ENCODE measurements at regions not wholly inside any gene's neighbourhood (a gene's known extent, or its start where the extent isn't known, plus 50 kb on each side); places are given as distances from the start of the nearest gene placed in this dataset.
A peak's percentile ranks its signal among the peaks of the same experiment; 100 is the strongest.

GRCh38 chr11:39910087-39910486, 1549.4 kb downstream of the LRRC4C start:
- ChIA-PET POLR2A (no interaction called here), CTCF (no interaction called here)
- no peaks in the 10 kb centered on the region for H3K36me3 ChIP-seq (ENCODE audit: control insufficient read depth in 4 of 4, insufficient read depth in 4 of 4, low read length in 3 of 4)
- no peak overlapping the region for H3K4me3 ChIP-seq (ENCODE audit: control insufficient read depth in 1 of 7, extremely low read depth in 1 of 7, insufficient read depth in 4 of 7, low read depth in 2 of 7, low read length in 6 of 7)
- peak in 1 of 3 donors; percentile 6 for DNase-seq
- no peaks in the 10 kb centered on the region for H3K27me3 ChIP-seq (replicated peaks in 2 of 5; ENCODE audit: control insufficient read depth in 4 of 5, insufficient read depth in 5 of 5, low read length in 4 of 5)
- H3K9me3 ChIP-seq (ENCODE audit: control extremely low read depth in 1 of 5, control insufficient read depth in 4 of 5, insufficient read depth in 2 of 5, low read depth in 1 of 5, low read length in 4 of 5), result peaks cover 0 to 2% (median 0%) of the 10 kb centered on the region in 5 experiments
- no peak overlapping the region for H3K27ac ChIP-seq (ENCODE audit: insufficient read depth in 1 of 2, low read depth in 1 of 2, low read length in 2 of 2, poor library complexity in 1 of 2, severe bottlenecking in 2 of 2)
- peaks cover 0 to 10% (median 6%) of the 10 kb centered on the region in 4 experiments for H3K4me1 ChIP-seq (ENCODE audit: control extremely low read depth in 1 of 4, control insufficient read depth in 4 of 4, insufficient read depth in 4 of 4, low read length in 3 of 4)

- no CpG with 5 or more reads among the region's 3 CpGs for whole genome bisulfite sequencing (ENCODE audit: insufficient coverage)
- POLR2A ChIA-PET, result no interaction called here
These were observed 1598.5 kb downstream of the LRRC4C start for GRCh38 chr11:39860931-39861330.

GRCh38 chr11:39817241-39817640, 1642.2 kb downstream of the LRRC4C start:
- DNase-seq, result no peak
- CTCF ChIA-PET, result no interaction called here
- no peak overlapping the region for H3K4me3 ChIP-seq (ENCODE audit: control insufficient read depth in 1 of 7, extremely low read depth in 1 of 7, insufficient read depth in 4 of 7, low read depth in 2 of 7, low read length in 6 of 7)
- no peaks in the 10 kb centered on the region for H3K36me3 ChIP-seq (ENCODE audit: control insufficient read depth in 4 of 4, insufficient read depth in 4 of 4, low read length in 3 of 4)
- H3K4me1 ChIP-seq (ENCODE audit: control extremely low read depth in 1 of 4, control insufficient read depth in 4 of 4, insufficient read depth in 4 of 4, low read length in 3 of 4), result no peaks in the 10 kb centered on the region
- WGBS (ENCODE audit: insufficient coverage), result 88% methylated on average over 1 of the region's 2 CpGs
- H3K27ac ChIP-seq (ENCODE audit: insufficient read depth in 1 of 2, low read depth in 1 of 2, low read length in 2 of 2, poor library complexity in 1 of 2, severe bottlenecking in 2 of 2), result no peak overlapping the region
- H3K9me3 ChIP-seq (ENCODE audit: control extremely low read depth in 1 of 5, control insufficient read depth in 4 of 5, insufficient read depth in 2 of 5, low read depth in 1 of 5, low read length in 4 of 5), result peaks cover 0 to 13% (median 3%) of the 10 kb centered on the region in 5 experiments
- POLR2A ChIA-PET, result no interaction called here
- no peaks in the 10 kb centered on the region for H3K27me3 ChIP-seq (replicated peaks in 2 of 5; ENCODE audit: control insufficient read depth in 4 of 5, insufficient read depth in 5 of 5, low read length in 4 of 5)

More at GRCh38 chr11:39860931-39861330, 1598.5 kb downstream of the LRRC4C start:
- H3K27me3 ChIP-seq (replicated peaks in 2 of 5; ENCODE audit: control insufficient read depth in 4 of 5, insufficient read depth in 5 of 5, low read length in 4 of 5), result no peaks in the 10 kb centered on the region
- H3K4me3 ChIP-seq (ENCODE audit: control insufficient read depth in 1 of 7, extremely low read depth in 1 of 7, insufficient read depth in 4 of 7, low read depth in 2 of 7, low read length in 6 of 7), result no peak overlapping the region
- H3K36me3 ChIP-seq (ENCODE audit: control insufficient read depth in 4 of 4, insufficient read depth in 4 of 4, low read length in 3 of 4), result no peaks in the 10 kb centered on the region
- CTCF ChIA-PET, result interaction anchor here (0.8 kb wide), 1 partner anchor 62 kb away, joined by 4 read pairs; no protein-coding TSS in a partner anchor
- peaks cover 0 to 10% (median 0%) of the 10 kb centered on the region in 5 experiments for H3K9me3 ChIP-seq (ENCODE audit: control extremely low read depth in 1 of 5, control insufficient read depth in 4 of 5, insufficient read depth in 2 of 5, low read depth in 1 of 5, low read length in 4 of 5)
- H3K4me1 ChIP-seq (ENCODE audit: control extremely low read depth in 1 of 4, control insufficient read depth in 4 of 4, insufficient read depth in 4 of 4, low read length in 3 of 4), result no peaks in the 10 kb centered on the region
- no peak for DNase-seq
- H3K27ac ChIP-seq (ENCODE audit: insufficient read depth in 1 of 2, low read depth in 1 of 2, low read length in 2 of 2, poor library complexity in 1 of 2, severe bottlenecking in 2 of 2), result no peak overlapping the region

DNA sequence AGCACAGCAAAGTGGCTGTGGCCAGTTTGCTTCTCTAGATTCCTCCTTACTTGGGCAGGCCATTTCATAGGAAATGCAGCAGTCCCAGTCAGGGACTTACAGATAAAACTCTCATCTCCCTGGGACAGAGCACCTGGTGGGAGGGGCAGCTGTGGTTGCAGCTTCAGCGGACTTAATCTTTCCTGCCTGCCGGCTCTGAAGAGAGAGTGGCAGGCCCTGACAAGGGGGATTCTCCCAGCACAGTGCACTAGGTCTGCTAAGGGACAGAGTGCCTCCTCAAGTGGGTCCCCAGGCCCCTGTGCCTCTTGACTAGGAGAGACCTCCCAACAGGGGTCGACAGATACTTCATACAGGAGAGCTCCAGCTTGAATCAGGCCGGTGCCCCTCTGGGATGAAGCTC, 1649.1 kb downstream of the LRRC4C start:
- Histone ChIP-seq H3K4me3 (ENCODE audit: control insufficient read depth in 1 of 7, extremely low read depth in 1 of 7, insufficient read depth in 4 of 7, low read depth in 2 of 7, low read length in 6 of 7) (no peak overlapping the region), H3K4me1 (ENCODE audit: control extremely low read depth in 1 of 4, control insufficient read depth in 4 of 4, insufficient read depth in 4 of 4, low read length in 3 of 4) (no peaks in the 10 kb centered on the region), H3K27ac (ENCODE audit: insufficient read depth in 1 of 2, low read depth in 1 of 2, low read length in 2 of 2, poor library complexity in 1 of 2, severe bottlenecking in 2 of 2) (no peak overlapping the region), H3K27me3 (replicated peaks in 2 of 5; ENCODE audit: control insufficient read depth in 4 of 5, insufficient read depth in 5 of 5, low read length in 4 of 5) (no peaks in the 10 kb centered on the region), H3K36me3 (ENCODE audit: control insufficient read depth in 4 of 4, insufficient read depth in 4 of 4, low read length in 3 of 4) (no peaks in the 10 kb centered on the region), H3K9me3 (ENCODE audit: control extremely low read depth in 1 of 5, control insufficient read depth in 4 of 5, insufficient read depth in 2 of 5, low read depth in 1 of 5, low read length in 4 of 5) (peaks cover 0 to 2% (median 0%) of the 10 kb centered on the region in 5 experiments)
- ChIA-PET CTCF (no interaction called here), POLR2A (no interaction called here)
- 95% methylated on average over 4 of the region's 4 CpGs for WGBS (ENCODE audit: insufficient coverage)
- peak in 2 of 3 donors; percentile 5 to 38 for DNase-seq

DNA sequence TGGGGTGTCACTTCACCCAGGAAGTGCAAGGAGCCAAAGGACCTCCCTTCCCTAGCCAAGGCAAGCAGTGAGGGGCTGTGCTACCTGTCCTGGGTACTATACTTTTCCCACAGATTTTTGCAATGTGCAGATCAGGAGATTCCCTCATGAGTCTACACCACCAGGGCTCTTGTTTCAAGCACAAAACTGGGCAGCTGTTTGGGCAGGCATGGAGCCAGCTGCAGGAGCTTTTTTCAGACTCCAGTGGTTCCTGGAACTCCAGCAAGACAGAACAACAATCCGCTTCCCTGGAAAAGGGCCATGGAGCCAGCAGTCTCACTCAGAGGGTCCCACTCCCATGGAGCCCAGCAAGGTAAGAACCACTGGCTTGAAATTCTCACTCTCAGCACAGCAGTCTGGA, 1649.6 kb downstream of the LRRC4C start:
- ChIA-PET CTCF (no interaction called here), POLR2A (no interaction called here)
- Histone ChIP-seq H3K4me1 (ENCODE audit: control extremely low read depth in 1 of 4, control insufficient read depth in 4 of 4, insufficient read depth in 4 of 4, low read length in 3 of 4) (no peaks in the 10 kb centered on the region), H3K9me3 (ENCODE audit: control extremely low read depth in 1 of 5, control insufficient read depth in 4 of 5, insufficient read depth in 2 of 5, low read depth in 1 of 5, low read length in 4 of 5) (peaks cover 0 to 2% (median 0%) of the 10 kb centered on the region in 5 experiments), H3K27ac (ENCODE audit: insufficient read depth in 1 of 2, low read depth in 1 of 2, low read length in 2 of 2, poor library complexity in 1 of 2, severe bottlenecking in 2 of 2) (no peak overlapping the region), H3K4me3 (ENCODE audit: control insufficient read depth in 1 of 7, extremely low read depth in 1 of 7, insufficient read depth in 4 of 7, low read depth in 2 of 7, low read length in 6 of 7) (no peak overlapping the region), H3K27me3 (replicated peaks in 2 of 5; ENCODE audit: control insufficient read depth in 4 of 5, insufficient read depth in 5 of 5, low read length in 4 of 5) (no peaks in the 10 kb centered on the region), H3K36me3 (ENCODE audit: control insufficient read depth in 4 of 4, insufficient read depth in 4 of 4, low read length in 3 of 4) (no peaks in the 10 kb centered on the region)
- 100% methylated on average over 1 of the region's 1 CpG for WGBS (ENCODE audit: insufficient coverage)
- no peak for DNase-seq

GRCh38 chr11:39807904-39808303, 1651.5 kb downstream of the LRRC4C start:
- Histone ChIP-seq H3K4me1 (ENCODE audit: control extremely low read depth in 1 of 4, control insufficient read depth in 4 of 4, insufficient read depth in 4 of 4, low read length in 3 of 4) (peaks cover 0 to 3% (median 0%) of the 10 kb centered on the region in 4 experiments), H3K4me3 (ENCODE audit: control insufficient read depth in 1 of 7, extremely low read depth in 1 of 7, insufficient read depth in 4 of 7, low read depth in 2 of 7, low read length in 6 of 7) (no peak overlapping the region), H3K27ac (ENCODE audit: insufficient read depth in 1 of 2, low read depth in 1 of 2, low read length in 2 of 2, poor library complexity in 1 of 2, severe bottlenecking in 2 of 2) (no peak overlapping the region), H3K9me3 (ENCODE audit: control extremely low read depth in 1 of 5, control insufficient read depth in 4 of 5, insufficient read depth in 2 of 5, low read depth in 1 of 5, low read length in 4 of 5) (peaks cover 0 to 2% (median 0%) of the 10 kb centered on the region in 5 experiments), H3K27me3 (replicated peaks in 2 of 5; ENCODE audit: control insufficient read depth in 4 of 5, insufficient read depth in 5 of 5, low read length in 4 of 5) (no peaks in the 10 kb centered on the region), H3K36me3 (ENCODE audit: control insufficient read depth in 4 of 4, insufficient read depth in 4 of 4, low read length in 3 of 4) (no peaks in the 10 kb centered on the region)
- WGBS (ENCODE audit: insufficient coverage), result 93% methylated on average over 1 of the region's 1 CpG
- no peak for DNase-seq
- CTCF ChIA-PET, result no interaction called here
- POLR2A ChIA-PET, result no interaction called here

DNA sequence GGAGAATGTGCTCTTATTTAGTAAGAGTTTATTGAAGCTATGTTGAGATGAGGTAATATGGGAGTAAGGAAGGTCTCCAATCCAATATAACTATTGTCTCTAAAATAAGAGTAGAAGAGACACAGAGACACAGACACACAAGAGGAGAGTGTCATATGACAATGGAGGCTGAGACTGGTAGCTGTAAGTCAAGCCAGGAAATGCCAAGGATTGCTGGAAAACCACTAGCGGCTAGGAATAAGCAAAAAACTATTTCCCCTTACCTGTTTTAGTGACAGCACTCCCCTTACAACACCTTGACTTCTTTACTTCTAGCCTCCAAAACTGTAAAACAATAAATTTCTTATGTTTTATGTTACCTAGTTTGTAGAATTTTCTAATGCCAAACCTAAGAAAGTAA, 1652.8 kb downstream of the LRRC4C start:
- CTCF ChIA-PET, result no interaction called here

More for the DNA sequence above, 1652.8 kb downstream of the LRRC4C start:
- POLR2A ChIA-PET, result no interaction called here
- Histone ChIP-seq H3K9me3 (ENCODE audit: control extremely low read depth in 1 of 5, control insufficient read depth in 4 of 5, insufficient read depth in 2 of 5, low read depth in 1 of 5, low read length in 4 of 5) (peaks cover 0 to 6% (median 0%) of the 10 kb centered on the region in 5 experiments), H3K27me3 (replicated peaks in 2 of 5; ENCODE audit: control insufficient read depth in 4 of 5, insufficient read depth in 5 of 5, low read length in 4 of 5) (no peaks in the 10 kb centered on the region), H3K36me3 (ENCODE audit: control insufficient read depth in 4 of 4, insufficient read depth in 4 of 4, low read length in 3 of 4) (no peaks in the 10 kb centered on the region), H3K27ac (ENCODE audit: insufficient read depth in 1 of 2, low read depth in 1 of 2, low read length in 2 of 2, poor library complexity in 1 of 2, severe bottlenecking in 2 of 2) (no peak overlapping the region), H3K4me3 (ENCODE audit: control insufficient read depth in 1 of 7, extremely low read depth in 1 of 7, insufficient read depth in 4 of 7, low read depth in 2 of 7, low read length in 6 of 7) (no peak overlapping the region), H3K4me1 (ENCODE audit: control extremely low read depth in 1 of 4, control insufficient read depth in 4 of 4, insufficient read depth in 4 of 4, low read length in 3 of 4) (peaks cover 0 to 3% (median 0%) of the 10 kb centered on the region in 4 experiments)
- no CpG with 5 or more reads among the region's 1 CpG for WGBS (ENCODE audit: insufficient coverage)
- DNase-seq, result no peak

Measured in common myeloid progenitor, CD34-positive (primary cell).